Osteocyte (in vitro differentiated cells): ENCODE measurements at regions not wholly inside any gene's neighbourhood (a gene's known extent, or its start where the extent isn't known, plus 50 kb on each side); places are given as distances from the start of the nearest gene placed in this dataset.

ENCODE experiments used
- DNase-seq: peaks from one replicate; pipeline ENCODE4 v3.0.0; 2021; ENCODE audit warnings: mixed read lengths; ENCODE audit not compliant: unreplicated experiment; ENCODE audit errors: extremely low spot score
- H3K27ac Mint-ChIP-seq: one replicate; pipeline ENCODE4 v1.8.0; 2021; ENCODE audit warnings: mild to moderate bottlenecking, mixed read lengths; ENCODE audit not compliant: unreplicated experiment
- H3K27me3 Mint-ChIP-seq: one replicate; pipeline ENCODE4 v1.8.0; 2021; ENCODE audit warnings: mixed read lengths; ENCODE audit not compliant: unreplicated experiment
- H3K36me3 Mint-ChIP-seq: one replicate; pipeline ENCODE4 v1.8.0; 2021; ENCODE audit warnings: mixed read lengths; ENCODE audit not compliant: unreplicated experiment
- H3K4me1 Mint-ChIP-seq: one replicate; pipeline ENCODE4 v1.8.0; 2021; ENCODE audit warnings: mixed read lengths; ENCODE audit not compliant: unreplicated experiment
- H3K4me3 Mint-ChIP-seq: one replicate; pipeline ENCODE4 v1.8.0; 2021; ENCODE audit warnings: mild to moderate bottlenecking, moderate library complexity, mixed read lengths; ENCODE audit not compliant: unreplicated experiment
- H3K9me3 Mint-ChIP-seq: one replicate; pipeline ENCODE4 v1.8.0; 2021; ENCODE audit warnings: mixed read lengths; ENCODE audit not compliant: unreplicated experiment
- TF ChIP-seq, protein P1 (sequence below): fragments of 200-600 bp; sonication (generic); IDR thresholded peaks from 2 replicates; pipeline ENCODE4 v1.5.0; 2021; ENCODE audit warnings: antibody characterized with exemption, mild to moderate bottlenecking, moderate library complexity

DNA sequence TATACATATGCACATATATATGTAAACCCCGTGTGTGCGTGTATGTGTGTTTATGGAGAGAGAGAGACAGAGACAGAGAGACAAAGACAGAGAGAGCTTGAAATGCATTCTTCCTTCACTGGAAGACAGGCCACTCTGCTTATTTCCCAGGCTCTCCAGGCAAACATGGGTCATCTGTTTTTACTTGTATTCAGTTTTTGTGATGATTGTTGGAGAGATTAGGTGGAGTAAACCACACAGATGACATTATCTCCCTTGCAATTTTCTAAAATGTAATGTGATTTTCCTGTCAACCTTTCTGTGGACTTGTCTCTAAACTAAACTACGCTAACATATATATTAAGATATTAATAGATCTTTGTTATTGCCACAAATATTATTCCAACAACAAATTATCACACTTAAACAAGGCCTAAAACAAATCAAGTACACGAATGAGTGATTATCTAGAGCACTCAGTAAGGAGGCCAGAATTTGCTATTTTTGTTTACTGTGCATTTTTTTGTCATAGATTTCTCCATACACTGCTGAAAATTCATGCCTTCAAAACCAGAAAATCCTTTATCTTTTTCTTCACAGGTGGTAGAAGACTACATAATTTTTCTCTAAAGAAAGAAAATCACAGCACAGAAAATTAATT, 251.8 kb upstream of the SLIT2 start:
- H3K27ac Mint-ChIP-seq, result no peak overlapping the region
- H3K4me3 Mint-ChIP-seq, result no peak overlapping the region
- no peak for DNase-seq
- TF ChIP-seq, protein P1, sequence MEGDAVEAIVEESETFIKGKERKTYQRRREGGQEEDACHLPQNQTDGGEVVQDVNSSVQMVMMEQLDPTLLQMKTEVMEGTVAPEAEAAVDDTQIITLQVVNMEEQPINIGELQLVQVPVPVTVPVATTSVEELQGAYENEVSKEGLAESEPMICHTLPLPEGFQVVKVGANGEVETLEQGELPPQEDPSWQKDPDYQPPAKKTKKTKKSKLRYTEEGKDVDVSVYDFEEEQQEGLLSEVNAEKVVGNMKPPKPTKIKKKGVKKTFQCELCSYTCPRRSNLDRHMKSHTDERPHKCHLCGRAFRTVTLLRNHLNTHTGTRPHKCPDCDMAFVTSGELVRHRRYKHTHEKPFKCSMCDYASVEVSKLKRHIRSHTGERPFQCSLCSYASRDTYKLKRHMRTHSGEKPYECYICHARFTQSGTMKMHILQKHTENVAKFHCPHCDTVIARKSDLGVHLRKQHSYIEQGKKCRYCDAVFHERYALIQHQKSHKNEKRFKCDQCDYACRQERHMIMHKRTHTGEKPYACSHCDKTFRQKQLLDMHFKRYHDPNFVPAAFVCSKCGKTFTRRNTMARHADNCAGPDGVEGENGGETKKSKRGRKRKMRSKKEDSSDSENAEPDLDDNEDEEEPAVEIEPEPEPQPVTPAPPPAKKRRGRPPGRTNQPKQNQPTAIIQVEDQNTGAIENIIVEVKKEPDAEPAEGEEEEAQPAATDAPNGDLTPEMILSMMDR, result no peak
- no peaks in the 10 kb centered on the region for H3K9me3 Mint-ChIP-seq
- no peaks in the 10 kb centered on the region for H3K27me3 Mint-ChIP-seq
- peaks cover 1% of the 10 kb centered on the region for H3K4me1 Mint-ChIP-seq
- H3K36me3 Mint-ChIP-seq, result no peaks in the 10 kb centered on the region

DNA sequence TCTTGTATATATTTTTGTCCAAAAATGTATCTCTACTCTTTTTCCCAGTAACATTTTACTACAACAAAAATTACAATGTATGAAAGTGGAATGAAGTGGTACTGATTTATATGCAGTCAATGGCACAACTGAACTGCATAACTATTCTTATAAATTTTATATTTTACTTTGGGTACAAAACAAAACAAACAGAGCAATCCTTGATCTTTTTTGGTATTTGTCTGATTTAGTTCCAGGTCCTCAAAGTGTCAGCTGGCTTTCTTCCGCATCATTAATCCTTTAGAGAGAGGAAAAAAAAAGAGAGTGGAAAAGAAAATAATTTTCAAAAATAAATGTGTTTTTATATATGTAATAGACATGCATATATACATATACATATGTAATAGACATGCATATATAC, 252.4 kb upstream of the SLIT2 start:
- DNase-seq, result no peak
- Mint-ChIP-seq H3K36me3 (no peaks in the 10 kb centered on the region), H3K4me1 (peaks cover 1% of the 10 kb centered on the region), H3K9me3 (no peaks in the 10 kb centered on the region), H3K27me3 (no peaks in the 10 kb centered on the region), H3K27ac (no peak overlapping the region), H3K4me3 (no peak overlapping the region)
- TF ChIP-seq, protein P1, result no peak

DNA sequence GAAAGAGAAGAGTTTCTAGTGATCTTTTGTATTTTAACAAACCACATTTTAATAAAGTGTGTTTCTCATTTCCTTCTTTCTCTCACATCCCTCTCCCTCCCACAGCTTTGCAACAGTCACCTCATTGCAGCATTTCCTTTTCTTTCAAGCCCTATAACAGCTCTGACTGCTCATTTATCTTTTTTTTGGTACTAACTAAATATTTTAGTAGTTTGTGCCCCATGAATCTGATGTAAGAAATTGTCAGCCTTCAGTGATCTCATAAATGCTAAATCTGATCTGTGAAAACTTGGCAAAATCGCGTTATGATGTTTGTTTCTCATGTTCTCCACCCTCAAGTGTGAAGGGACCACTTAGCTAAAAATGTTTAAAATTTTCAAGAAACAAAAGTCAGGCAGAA, 258.5 kb upstream of the SLIT2 start:
- no peaks in the 10 kb centered on the region for H3K9me3 Mint-ChIP-seq
- H3K27me3 Mint-ChIP-seq, result no peaks in the 10 kb centered on the region
- peak overlapping the region; percentile 85 for H3K27ac Mint-ChIP-seq
- DNase-seq, result no peak
- H3K36me3 Mint-ChIP-seq, result no peaks in the 10 kb centered on the region
- H3K4me3 Mint-ChIP-seq, result no peak overlapping the region
- TF ChIP-seq, protein P1, result no peak
- peaks cover 29% of the 10 kb centered on the region for H3K4me1 Mint-ChIP-seq

DNA sequence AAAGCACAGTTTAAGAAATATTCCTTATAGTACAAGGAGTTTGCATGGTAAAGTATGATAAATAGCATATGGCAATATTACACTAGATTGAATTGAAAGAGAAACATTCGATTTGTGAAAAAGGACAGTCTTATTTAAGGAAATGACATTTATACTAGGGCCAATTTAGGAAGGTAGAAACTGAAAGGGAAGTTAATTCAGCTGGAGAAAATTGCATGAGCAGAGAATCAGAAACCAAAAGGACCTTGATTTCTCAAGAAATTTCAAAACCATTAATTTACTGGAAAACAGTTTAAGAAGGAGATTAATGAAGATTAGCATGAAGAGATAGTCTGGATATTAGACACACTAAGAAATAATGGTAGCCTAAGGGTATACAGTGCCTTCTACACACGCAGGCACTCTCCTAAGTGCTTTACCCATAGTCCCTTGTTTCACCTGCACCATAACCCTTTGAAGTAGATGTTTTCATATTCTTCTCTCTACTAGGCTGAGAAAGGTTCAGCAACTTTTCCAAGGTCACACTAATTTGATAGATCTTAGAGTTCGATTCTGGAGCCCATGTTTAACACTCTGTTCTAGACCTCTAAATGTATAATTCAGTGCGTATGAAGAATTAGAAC, 259.1 kb upstream of the SLIT2 start:
- peak overlapping the region; percentile 85 for H3K27ac Mint-ChIP-seq
- H3K4me3 Mint-ChIP-seq, result no peak overlapping the region
- TF ChIP-seq, protein P1, result no peak
- peaks cover 36% of the 10 kb centered on the region for H3K4me1 Mint-ChIP-seq
- no peak for DNase-seq
- H3K9me3 Mint-ChIP-seq, result no peaks in the 10 kb centered on the region
- no peaks in the 10 kb centered on the region for H3K36me3 Mint-ChIP-seq
- no peaks in the 10 kb centered on the region for H3K27me3 Mint-ChIP-seq

DNA sequence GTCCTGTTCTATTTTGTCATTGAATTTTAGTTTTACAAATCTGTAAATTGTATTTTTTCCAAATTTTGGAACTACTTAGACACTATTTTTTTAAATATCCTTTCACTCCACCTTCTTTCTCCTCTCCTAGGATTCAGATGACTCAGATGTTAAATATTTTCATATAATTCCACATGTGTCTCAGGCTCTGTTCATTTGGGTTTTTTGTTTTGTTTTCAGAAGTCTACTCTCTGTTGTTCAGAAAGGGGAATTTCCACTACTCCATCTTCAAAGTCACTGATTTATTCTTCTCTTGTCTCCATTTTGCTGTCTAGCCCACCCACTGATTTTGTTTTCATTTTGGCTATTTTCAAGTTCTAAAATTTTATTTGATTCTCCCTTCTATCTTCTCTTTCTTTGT, 264.0 kb upstream of the SLIT2 start:
- Mint-ChIP-seq H3K27ac (peak overlapping the region; percentile 95), H3K36me3 (no peaks in the 10 kb centered on the region), H3K4me1 (peaks cover 57% of the 10 kb centered on the region), H3K9me3 (peaks cover 10% of the 10 kb centered on the region), H3K27me3 (no peaks in the 10 kb centered on the region), H3K4me3 (peak overlapping the region; percentile 33)
- no peak for DNase-seq
- TF ChIP-seq, protein P1, result no peak
